ENCODE measurements at regions not wholly inside any gene's neighbourhood (a gene's known extent, or its start where the extent isn't known, plus 50 kb on each side); places are given as distances from the start of the nearest gene placed in this dataset.
"Not testable (repeated sequence)": the region's sequence is repeated elsewhere in the genome, so short reads cannot be mapped to it uniquely, and the experiment has no call there.

GRCh38 chr12:67852701-67853100 is 136.5 kb upstream of the IFNG-AS1 start:
- no peak for DNase-seq

- no peak for DNase-seq
Observed at GRCh38 chr12:67853204-67853603, 136.0 kb upstream of the IFNG-AS1 start.

- no peak for DNase-seq
Observed at GRCh38 chr12:67854351-67854750, 134.9 kb upstream of the IFNG-AS1 start.

GRCh38 chr12:67855103-67855502 is 134.1 kb upstream of the IFNG-AS1 start:
- no peak for DNase-seq

- no peak for DNase-seq
Observed at GRCh38 chr12:67871231-67871630, 118.0 kb upstream of the IFNG-AS1 start.

- no peak for DNase-seq
Observed at GRCh38 chr12:67873355-67873754, 115.9 kb upstream of the IFNG-AS1 start.

GRCh38 chr12:67876305-67876915 is 112.8 kb upstream of the IFNG-AS1 start:
- DNase-seq = no peak

GRCh38 chr12:67877727-67878126 is 111.5 kb upstream of the IFNG-AS1 start:
- DNase-seq = no peak

- DNase-seq = no peak
Observed at GRCh38 chr12:67879937-67880336, 109.3 kb upstream of the IFNG-AS1 start.

- no peak for DNase-seq
Observed at GRCh38 chr12:67881565-67881964, 107.7 kb upstream of the IFNG-AS1 start.

GRCh38 chr12:67884596-67884995 is 104.7 kb upstream of the IFNG-AS1 start:
- no peak for DNase-seq

- no peak for DNase-seq
Observed at GRCh38 chr12:67885375-67886169, 103.7 kb upstream of the IFNG-AS1 start.

- DNase-seq = no peak
Observed at GRCh38 chr12:67887065-67887464, 102.2 kb upstream of the IFNG-AS1 start.

GRCh38 chr12:67889931-67890330 is 99.3 kb upstream of the IFNG-AS1 start:
- no peak for DNase-seq

- DNase-seq = no peak
Observed at GRCh38 chr12:67890726-67891258, 98.5 kb upstream of the IFNG-AS1 start.

GRCh38 chr12:67891596-67891995 is 97.7 kb upstream of the IFNG-AS1 start:
- DNase-seq = no peak

GRCh38 chr12:67892259-67893021 is 96.8 kb upstream of the IFNG-AS1 start:
- DNase-seq = no peak

GRCh38 chr12:67893022-67893580 is 96.1 kb upstream of the IFNG-AS1 start:
- DNase-seq = no peak

GRCh38 chr12:67900418-67900817 is 88.8 kb upstream of the IFNG-AS1 start:
- not testable (repeated sequence) for DNase-seq

GRCh38 chr12:67909091-67909531 is 80.1 kb upstream of the IFNG-AS1 start:
- no peak for DNase-seq

- no peak for DNase-seq
Observed at GRCh38 chr12:67909681-67910080, 79.6 kb upstream of the IFNG-AS1 start.

GRCh38 chr12:67910360-67911274 is 78.6 kb upstream of the IFNG-AS1 start:
- no peak for DNase-seq

Measured in right forelimb (tissue), 1 donor.